ENCODE measurements at regions not wholly inside any gene's neighbourhood (a gene's known extent, or its start where the extent isn't known, plus 50 kb on each side); places are given as distances from the start of the nearest gene placed in this dataset.
"Not testable (repeated sequence)": the region's sequence is repeated elsewhere in the genome, so short reads cannot be mapped to it uniquely, and the experiment has no call there.

DNA sequence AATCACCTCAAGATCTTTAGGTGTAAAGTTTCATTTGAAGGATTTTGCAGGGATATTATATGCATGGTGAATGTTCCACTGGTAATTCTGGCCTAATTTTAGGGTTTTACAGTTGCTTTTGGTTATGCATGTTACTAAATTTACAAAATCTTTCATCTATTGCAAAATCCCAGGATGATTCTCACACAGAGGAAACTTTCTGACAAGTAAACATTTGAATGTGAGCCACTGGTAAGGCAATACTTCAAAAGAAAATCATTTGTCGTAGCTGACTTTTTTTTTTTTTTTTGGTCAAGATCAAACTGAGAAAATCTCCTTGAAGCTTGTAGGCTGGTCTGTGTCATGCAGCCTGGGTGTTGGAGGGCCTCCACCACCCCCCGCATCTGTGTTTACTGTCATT is 141.9 kb upstream of the EXOC2 start:
- ATAC-seq = no peak

DNA sequence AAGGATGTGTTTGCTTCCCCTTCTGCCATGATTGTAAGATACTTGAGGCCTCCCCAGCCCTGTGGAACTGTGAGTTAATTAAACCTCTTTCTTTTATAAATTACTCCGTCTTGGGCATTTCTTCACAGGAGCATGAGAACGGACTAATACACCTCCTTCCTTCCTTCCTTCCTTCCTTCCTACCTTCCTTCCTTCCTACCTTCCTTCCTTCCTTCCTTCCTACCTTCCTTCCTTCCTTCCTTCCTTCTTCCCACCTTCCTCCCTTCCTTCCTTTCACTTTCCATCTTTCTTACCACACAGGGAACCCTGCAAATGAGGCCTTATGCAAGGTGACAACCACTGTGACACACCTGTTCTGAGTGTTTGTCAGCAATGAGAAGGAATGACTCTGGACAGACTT is 141.3 kb upstream of the EXOC2 start:
- no peak for ATAC-seq

DNA sequence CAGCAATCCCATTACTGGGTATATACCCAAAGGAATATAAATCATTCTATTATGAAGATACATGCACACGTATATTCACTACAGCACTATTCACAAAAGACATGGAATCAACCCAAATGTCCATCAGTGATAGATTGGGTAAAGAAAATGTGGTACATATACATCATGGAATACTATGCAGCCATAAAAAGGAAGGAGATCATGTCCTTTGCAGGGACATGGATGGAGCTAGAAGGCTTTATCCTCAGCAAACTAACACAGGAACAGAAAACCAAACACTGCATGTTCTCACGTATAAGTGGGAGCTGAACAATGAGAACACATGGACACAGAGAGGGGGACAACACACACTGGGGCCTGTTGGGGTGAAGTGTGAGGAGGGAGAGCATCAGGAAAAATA is 139.9 kb upstream of the EXOC2 start:
- ATAC-seq = not testable (repeated sequence)

DNA sequence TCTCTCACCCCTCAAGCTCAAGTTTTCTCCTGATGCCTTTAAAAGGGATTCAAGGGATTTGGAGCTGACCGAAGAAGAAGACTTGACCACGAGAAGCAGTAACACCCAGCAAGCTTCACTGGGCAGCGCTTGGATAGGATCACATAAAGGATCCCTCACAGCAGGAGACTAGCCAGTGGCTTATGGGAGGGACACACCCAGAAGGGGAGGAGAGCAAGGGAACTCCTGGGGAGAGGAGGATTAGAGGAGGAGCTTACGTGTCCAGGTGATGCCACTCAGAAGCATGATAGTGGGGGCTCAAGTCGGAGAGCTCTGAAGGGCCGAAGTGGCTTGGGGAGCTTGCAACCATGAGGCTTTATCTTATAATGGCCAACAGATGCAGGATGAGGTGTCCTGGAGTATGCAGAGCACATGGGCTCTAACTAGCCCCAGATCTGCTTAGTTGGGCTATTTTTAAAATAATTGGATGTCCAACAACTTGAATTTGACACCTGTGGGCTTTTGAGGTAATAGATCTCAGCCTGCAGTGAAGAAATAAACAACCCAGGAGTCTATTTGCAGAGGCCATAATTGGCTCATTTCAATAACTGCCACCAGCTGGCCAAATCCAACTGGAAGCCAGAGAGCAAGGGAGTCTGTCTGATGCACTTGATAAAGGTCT is 137.9 kb upstream of the EXOC2 start:
- no peak for ATAC-seq

DNA sequence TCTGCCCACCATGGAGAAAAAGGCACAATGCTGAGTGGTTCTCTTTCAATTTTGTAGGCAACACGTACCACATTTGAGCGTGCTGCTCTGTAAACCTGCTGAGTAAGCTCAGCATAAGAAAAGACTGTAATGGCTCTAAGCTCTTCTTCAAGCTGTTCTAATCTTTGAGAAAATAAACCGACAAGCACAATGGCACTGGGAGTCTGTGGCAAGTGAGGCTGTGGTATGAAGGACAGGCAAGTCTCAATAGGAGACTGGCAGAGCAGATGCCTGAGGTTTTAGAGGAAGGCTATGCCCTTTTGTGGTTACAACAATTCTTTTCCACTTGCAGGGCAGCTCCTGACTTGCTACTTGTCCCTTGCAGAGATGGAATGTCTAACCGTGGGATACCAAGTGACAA is 136.7 kb upstream of the EXOC2 start:
- ATAC-seq = no peak

DNA sequence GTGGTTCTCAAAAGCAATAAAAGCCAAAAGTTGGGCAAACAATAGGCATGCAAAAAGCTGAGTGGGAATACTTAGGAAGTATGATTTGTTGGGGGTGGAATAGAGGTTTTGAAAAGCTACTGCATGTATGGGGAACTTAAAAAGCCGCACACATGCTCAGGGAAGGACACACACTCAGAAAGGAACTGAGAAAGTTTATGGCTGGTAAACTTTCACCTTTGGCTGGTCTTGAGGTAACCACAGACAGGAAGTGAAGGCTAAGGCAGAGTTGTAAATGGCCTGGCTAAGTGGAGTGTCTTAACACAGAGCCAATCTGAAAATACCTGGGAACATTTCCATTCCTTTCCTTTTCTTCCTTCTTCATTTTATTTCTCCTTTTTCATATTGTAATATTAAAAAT is 134.5 kb upstream of the EXOC2 start:
- ATAC-seq = no peak

DNA sequence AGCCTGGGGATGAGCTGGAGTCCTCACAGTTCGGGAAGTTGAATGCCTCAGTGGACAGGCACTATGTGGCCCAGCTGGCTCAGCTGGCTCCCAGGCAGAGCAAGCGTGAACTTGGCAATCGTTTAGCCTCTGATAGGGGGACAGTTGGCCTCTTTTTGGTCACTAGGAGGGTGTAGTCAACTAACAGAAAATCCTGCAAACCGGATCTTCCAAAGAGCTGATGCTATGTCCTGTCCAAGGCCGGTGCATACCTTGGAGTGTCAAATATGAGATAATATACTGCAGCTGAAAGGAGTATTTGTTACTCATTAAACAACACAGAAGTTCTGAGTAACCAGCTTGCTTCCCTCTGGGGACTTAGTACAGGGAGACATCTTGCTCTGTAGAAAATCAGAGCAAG is 126.2 kb upstream of the EXOC2 start:
- no peak for ATAC-seq

DNA sequence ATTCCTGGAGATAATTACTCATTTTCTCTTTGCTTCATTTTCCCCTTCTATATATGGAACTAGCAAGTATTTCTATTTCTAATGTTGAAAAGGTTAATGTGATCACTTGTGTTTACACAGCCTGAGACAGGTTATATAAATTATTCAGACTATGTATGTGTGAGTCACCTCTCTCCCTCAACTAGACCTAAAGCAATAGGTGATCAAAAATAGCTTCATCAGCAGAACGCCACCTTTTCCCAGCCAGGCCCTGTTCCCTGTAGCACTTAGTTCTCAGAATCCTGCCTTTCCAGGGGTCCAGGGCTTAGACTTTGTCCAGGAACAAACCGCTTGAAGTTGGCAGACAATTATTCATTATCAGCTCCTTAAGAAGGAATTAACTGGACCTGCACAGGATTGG is 125.3 kb upstream of the EXOC2 start:
- peak; percentile 53 to 65 for ATAC-seq

DNA sequence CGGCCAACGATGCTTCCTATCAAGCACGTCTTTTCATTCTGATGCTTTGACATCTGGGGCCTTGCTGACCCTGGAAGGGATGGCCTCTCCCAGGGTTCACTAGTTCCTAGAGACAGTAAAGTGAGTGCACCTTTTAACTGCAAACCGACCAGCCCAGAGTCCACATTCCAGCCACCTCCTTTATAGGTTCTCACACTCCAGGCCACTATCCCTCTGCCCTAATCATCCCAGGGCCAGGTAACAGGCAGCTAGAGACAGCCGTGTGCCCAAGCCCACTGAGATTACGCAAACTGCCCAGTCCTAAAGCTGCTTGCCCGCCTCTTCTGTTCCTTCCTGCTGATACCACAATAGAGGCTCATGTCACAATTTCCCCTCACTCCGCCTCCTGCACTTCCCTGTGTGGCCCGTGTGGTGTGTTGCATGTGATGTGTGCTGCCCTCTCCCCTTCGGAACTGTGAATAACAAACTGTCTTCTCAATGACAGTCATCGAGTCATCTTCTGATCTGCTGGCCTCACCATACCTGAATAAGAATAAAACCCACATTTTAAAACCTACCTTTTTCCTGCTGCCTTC is 123.7 kb upstream of the EXOC2 start:
- ATAC-seq = peak; percentile 73 to 75

DNA sequence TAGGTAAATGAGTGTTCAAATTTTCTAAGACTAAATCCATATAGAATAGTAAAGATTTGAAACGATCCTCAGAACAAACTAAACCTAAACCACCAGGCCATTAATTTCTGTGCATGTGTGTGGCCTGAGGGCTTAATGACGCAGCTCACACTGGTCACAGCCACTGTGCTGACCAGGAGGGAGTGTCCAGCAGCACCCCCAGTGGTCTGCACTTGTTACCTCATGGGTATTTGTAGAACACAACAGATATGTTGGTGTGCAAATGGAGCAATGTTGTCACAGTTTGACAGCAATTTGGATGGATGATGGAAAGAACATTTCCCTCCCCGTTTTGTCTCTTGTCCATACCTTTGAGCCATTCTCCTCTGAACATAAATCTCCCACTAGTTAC is 122.4 kb upstream of the EXOC2 start:
- ATAC-seq = no peak

DNA sequence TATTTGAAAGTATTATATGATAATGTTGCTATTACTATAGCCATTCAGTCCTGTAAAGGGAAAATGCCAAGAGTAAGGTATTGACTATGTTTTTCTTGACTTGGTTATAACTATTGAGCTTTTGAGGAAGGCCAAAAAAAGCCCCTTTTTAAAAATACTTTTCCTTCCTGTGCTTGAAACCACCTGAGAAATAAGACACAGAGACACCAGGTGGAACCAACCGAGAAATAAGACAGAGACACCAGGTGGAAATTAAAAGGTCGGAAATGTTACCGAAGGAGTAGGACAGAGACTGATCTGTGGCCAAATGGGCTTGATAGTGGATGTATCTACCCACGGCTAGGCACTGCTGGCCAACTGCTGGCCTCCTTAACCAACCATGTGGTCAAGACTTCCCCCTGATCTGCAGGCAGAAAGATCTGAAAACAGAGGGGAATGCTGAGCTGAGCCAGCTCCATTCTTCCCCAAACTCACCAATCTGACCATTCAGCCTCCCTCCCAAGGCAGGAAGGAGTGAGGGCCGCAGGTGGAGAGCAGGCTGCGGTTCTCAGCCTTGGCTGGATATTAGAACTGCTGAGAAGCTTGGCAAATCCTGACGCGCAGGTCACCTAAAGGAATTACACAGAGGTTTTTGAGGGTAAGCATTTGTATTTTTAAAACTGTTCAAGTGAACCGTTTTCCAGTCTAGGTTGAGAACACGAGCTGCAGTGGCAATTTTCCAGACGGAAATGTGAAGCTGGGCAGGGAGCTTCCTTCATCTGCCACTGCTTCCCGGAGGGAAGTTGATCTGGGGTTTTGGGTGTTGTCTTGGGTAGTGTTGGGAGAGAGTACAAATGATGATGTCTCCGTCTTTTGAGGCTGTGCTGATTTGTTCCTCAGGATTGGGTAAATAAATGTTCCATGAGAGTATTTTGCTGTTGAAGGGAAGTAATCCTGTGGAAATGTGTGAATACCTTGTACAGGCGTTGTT is 121.7 kb upstream of the EXOC2 start:
- ATAC-seq = no peak

DNA sequence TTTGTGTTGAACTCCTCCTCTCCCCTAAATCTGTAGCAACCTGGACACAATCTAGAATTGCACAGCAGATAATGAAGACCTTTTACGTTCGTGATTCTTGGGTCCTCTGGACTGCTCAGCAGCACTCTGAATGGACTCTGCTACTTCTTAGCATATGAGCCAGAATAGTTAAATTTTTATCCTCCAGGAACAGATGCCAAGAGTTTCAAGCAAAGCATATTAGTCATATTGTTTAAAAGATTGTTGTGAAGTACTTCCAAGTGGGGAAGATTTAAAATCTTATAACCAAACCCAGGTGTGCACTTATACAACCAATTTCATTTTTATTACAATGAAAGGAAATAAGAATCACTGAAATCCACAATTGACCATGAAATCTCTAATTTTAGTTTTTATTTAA is 118.9 kb upstream of the EXOC2 start:
- no peak for ATAC-seq

DNA sequence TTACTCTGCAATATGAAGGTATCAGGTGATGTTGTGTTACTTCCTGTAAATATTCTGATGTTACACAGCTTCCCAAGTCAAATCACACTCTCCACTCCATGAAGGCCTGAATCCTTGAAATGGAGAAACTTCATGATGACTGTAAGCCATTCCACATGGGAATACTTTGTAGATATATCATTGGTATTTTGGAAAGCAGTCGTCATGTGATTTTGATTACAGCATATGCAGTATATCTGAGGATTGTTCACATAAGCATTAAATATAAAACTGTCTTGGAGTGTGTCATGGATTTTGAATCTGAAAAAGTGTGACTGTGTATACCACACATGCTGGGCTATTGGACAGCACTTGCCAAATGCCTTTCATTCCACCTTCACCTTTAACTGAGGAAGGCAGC is 118.3 kb upstream of the EXOC2 start:
- no peak for ATAC-seq

DNA sequence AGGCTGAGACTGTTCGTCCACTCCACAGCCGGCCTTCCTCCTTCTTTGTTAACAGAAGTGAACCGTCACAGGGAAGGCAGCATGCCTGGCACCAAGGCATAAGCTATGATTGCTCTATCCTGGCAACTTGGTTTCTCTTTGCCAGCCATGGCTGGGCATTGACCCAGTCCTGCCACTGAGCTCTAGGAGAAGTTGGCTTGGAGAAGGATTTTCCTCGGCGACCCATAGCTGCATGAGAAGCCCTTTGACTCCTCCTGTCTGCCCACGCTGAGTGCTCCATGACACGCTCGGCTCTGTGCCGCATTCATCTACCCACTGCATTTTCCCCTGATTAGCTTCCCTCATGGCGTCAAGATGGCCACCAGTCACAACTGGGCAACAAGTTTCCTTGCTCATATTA is 111.8 kb upstream of the EXOC2 start:
- ATAC-seq = no peak

DNA sequence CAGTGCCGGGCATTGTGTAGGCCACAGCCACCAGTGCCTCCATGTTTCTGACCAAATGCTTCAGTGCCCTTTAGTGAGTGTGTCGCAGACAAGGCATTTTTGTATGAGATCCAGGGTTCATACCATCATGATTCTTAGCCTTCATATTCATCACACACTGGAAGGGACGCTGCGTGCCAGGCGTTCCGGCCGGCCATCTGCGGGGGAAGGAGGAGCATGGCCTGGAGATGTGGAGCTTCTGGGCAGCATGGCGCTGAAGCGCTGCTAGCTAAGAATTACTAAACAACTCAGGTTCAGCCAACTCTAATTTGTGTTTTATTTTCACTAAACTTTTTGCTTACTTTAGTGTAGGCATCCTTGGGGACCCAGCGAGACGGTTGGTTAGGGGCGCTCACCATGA is 111.4 kb upstream of the EXOC2 start:
- ATAC-seq = no peak

DNA sequence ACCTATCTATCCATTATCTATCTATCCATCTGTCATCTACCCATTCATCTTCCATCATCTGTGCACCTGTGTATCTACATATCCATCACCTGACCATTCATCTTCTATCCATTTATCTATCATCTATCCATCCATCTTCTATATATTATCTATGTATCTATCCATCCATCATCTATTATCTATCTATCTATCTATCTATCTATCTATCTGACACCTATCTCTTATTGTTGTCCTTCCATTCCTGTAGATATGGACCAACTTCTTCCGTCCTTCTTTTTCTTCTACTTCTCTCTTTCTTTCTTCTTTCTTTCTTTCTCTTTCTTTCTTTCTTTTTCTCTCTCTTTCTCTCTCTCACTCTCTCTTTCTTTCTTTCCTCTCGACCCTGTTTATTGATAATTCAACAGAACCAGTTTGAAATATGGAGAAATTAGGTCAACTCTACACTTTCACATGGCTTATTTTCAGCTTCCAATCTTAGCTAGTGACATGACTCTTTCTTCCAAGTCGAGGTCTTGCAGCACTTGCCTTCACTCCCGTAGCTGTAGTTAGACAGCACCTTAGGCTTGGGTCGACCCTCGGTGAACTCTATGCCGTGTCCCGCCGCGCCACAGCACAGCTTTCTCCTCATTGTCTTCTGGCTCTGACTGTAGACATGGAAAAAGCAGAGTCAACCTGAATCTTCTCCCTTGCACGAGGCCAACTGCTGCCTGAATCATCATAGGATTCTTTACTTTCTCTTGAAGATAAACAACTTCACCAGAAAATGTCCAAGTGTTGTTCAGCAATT is 110.4 kb upstream of the EXOC2 start:
- no peak for ATAC-seq

DNA sequence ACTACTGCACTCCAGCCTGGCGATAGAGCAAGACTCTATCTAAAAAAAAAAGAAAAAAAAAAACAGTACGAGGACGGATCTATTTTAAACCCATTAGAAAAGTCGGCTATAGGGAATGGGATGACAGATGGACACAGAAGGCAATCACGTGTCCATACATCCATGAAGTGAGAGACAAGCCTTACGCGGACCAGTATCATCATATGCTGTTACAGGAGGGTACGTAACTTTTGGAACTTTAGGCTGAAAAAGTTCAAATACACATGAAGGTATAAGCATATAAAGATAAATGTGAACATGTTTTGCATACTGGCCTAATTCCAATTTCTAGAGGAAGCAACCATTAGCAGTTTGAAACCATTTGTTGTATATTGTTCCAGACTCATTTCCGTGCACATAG is 109.8 kb upstream of the EXOC2 start:
- no peak for ATAC-seq

DNA sequence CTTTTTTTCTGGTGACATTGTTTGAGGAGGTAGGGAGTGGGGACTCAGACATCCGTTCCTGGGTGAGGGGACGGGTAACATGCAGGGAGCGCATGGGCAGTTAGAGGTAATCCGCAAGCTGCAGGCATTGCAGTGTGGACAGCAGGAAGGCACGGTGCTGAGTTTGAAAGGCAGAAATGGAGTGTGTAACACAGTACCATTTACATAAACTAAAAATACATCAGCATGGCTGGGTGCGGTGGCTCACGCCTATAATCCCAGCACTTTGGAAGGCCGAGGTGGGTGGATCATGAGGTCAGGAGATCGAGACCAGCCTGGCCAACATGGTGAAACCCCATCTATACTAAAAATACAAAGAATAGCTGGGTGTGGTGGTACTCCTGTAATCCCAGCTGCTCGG is 109.3 kb upstream of the EXOC2 start:
- ATAC-seq = not testable (repeated sequence)

DNA sequence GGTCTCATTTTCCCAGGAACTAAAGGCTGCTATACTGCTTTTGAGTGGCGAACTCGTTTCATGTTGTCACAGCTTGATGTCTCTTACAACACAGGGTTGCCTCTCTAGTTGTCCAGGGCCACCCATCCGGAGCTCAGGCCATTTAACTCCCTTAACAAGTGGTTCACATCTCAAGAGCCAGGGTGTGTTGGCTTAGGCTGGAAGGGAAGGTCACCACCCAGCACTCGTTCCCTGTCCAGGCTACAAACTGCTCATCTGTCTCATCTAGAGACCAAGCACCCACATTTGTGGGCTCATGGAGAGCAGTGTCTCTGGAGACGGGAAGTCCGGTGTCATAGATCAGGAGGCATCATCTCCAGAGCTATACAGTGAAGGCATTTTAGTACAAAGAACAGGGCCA is 106.8 kb upstream of the EXOC2 start:
- no peak for ATAC-seq

DNA sequence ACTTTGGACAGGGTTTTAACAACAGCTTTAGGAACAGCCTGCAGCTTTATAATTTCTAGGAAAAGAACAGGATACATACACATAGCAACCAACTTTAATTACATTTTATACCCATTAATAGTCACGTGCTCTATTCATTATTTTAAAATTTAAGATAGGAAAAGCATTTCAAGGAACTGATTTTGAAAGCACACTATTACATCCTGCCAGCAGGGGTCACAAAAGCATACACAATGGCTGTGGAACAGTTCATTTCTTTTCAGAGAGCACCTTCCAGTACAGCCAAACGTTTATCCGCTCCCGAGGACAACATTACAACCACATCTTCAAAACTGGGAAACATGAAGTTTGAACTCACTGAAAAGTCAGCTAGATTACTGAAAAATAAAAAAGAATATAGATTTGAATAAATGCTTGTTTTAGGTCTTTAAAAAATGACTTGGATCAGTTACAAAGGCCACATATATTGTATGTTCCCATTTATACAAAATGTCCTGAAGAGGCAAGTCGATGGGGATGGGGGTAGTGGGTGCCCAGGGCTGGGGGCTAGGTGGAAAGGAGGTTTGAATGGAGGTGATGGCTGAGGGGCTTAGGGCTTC is 104.6 kb upstream of the EXOC2 start:
- no peak for ATAC-seq

DNA sequence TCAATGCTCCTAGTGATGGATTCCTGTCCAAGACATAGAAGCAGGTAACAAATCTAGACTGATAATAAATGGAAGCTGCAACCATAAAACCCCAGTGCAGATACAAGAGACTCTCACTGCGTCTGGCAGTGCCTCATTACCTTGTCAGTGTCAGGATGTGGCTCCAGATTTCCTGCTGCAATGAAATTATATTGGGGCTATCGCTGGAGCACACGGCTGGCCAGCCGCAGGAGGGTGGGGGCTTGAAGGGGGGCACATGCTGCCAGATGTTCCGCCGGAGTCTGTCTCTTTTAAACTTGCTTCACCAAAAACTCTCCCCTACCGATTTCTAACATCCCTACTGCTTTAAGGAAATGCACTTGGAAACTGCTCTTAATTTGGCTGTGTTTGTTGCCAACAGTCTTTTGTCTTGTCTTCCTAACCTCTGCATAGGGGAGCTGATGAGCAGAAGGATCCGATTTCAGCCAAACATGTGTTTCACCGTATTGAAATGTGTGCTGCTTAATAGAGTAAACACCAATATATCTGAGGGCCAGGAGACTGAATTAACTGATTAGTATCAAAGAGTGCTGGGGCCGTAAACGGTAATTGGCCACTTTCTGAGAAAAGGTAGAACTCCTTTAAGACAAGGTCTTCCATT is 102.2 kb upstream of the EXOC2 start:
- no peak for ATAC-seq

DNA sequence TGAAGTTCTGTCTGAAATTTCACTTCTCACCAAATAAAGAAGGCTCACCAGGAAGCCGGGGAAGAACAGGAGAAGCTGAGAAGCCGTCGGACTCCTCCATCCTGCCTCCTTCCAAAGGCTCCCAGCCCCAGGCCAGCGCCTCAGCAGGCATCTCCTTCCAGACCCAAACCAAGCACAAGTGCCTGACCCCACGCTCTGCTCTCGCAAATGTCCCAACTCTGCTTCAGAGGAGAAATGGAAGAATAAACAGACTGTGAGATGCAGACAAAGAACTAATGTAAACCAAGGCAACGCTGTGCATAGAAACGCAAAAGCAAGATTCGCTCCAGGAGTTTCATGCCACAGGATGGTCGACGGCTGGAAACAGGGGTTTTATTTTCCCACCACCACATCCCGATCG is 100.3 kb upstream of the EXOC2 start:
- ATAC-seq = no peak

All from activated CD4-positive, CD25-positive, alpha-beta regulatory T cell treated with anti-CD3 and anti-CD28 coated beads, Interleukin-2, amount 50 U/mL, for 24 hours (primary cell).